CD8-positive, alpha-beta memory T cell (primary cell): ENCODE measurements at regions not wholly inside any gene's neighbourhood (a gene's known extent, or its start where the extent isn't known, plus 50 kb on each side); places are given as distances from the start of the nearest gene placed in this dataset.

Experiments used
- CTCF ChIA-PET: fragments of 350-600 bp; sonication (Branson Sonifier 250); formaldehyde crosslinking; loops from one replicate; lab custom pipeline; 2021; ENCODE audit warnings: antibody characterized with exemption; lab: Charles Lee
- POLR2A ChIA-PET: fragments of 350-600 bp; sonication (Branson Sonifier 250); formaldehyde crosslinking; loops from one replicate; lab custom pipeline; 2021; ENCODE audit warnings: antibody characterized with exemption; lab: Charles Lee
- DNase-seq, 5 donors: peaks; one replicate each; pipeline versions ENCODE4 v3.0.0 to v3.0.0-alpha.2; 2020 to 2022; ENCODE audit warnings: mixed read lengths in 1 of 5
- H3K27ac ChIP-seq: one replicate; pipeline ENCODE4 v1.7.0; 2013; ENCODE audit warnings: low read depth, mild to moderate bottlenecking, low read length, moderate library complexity
- H3K27me3 ChIP-seq: 2 replicates; pipeline ENCODE4 v1.7.0; 2013; ENCODE audit warnings: low read length, mild to moderate bottlenecking; ENCODE audit not compliant: insufficient read depth, poor library complexity, severe bottlenecking
- H3K36me3 ChIP-seq: 2 replicates; pipeline ENCODE4 v1.7.0; 2013; ENCODE audit warnings: mild to moderate bottlenecking, low read length, moderate library complexity; ENCODE audit not compliant: insufficient read depth
- H3K4me1 ChIP-seq: 2 replicates; pipeline ENCODE4 v1.7.0; 2013; ENCODE audit warnings: mild to moderate bottlenecking, low read length, moderate library complexity; ENCODE audit not compliant: insufficient read depth
- H3K4me3 ChIP-seq: 2 replicates; pipeline ENCODE4 v1.7.0; 2013; ENCODE audit warnings: mild to moderate bottlenecking, low read length
- H3K9me3 ChIP-seq: 2 replicates; pipeline ENCODE4 v1.7.0; 2013; ENCODE audit warnings: mild to moderate bottlenecking, low read length
- H3K27ac Mint-ChIP-seq, 8 donors: one replicate each; pipeline ENCODE4 v1.8.0; 2020 to 2021; ENCODE audit warnings: mixed read lengths in 8 of 8, mild to moderate bottlenecking in 6 of 8, inconsistent platforms in 3 of 8, moderate library complexity in 3 of 8
- H3K27me3 Mint-ChIP-seq, 2 donors: one replicate each; pipeline ENCODE4 v1.8.0; 2020 to 2021; ENCODE audit warnings: mixed read lengths in 2 of 2, mild to moderate bottlenecking in 1 of 2, moderate library complexity in 1 of 2
- H3K36me3 Mint-ChIP-seq, 3 donors: one replicate each; pipeline ENCODE4 v1.8.0; 2020 to 2021; ENCODE audit warnings: mixed read lengths in 3 of 3, inconsistent platforms in 1 of 3, mild to moderate bottlenecking in 1 of 3
- H3K4me1 Mint-ChIP-seq, 3 donors: one replicate each; pipeline ENCODE4 v1.8.0; 2020 to 2021; ENCODE audit warnings: mixed read lengths in 3 of 3, inconsistent platforms in 1 of 3, mild to moderate bottlenecking in 1 of 3
- H3K4me3 Mint-ChIP-seq, 7 donors: one replicate each; pipeline ENCODE4 v1.8.0; 2020 to 2021; ENCODE audit warnings: mixed read lengths in 7 of 7, mild to moderate bottlenecking in 6 of 7, moderate library complexity in 4 of 7, inconsistent platforms in 2 of 7
- H3K9me3 Mint-ChIP-seq, 5 donors: one replicate each; pipeline ENCODE4 v1.8.0; 2020 to 2022; ENCODE audit warnings: mixed read lengths in 5 of 5, mild to moderate bottlenecking in 3 of 5, moderate library complexity in 2 of 5, inconsistent platforms in 1 of 5

DNA sequence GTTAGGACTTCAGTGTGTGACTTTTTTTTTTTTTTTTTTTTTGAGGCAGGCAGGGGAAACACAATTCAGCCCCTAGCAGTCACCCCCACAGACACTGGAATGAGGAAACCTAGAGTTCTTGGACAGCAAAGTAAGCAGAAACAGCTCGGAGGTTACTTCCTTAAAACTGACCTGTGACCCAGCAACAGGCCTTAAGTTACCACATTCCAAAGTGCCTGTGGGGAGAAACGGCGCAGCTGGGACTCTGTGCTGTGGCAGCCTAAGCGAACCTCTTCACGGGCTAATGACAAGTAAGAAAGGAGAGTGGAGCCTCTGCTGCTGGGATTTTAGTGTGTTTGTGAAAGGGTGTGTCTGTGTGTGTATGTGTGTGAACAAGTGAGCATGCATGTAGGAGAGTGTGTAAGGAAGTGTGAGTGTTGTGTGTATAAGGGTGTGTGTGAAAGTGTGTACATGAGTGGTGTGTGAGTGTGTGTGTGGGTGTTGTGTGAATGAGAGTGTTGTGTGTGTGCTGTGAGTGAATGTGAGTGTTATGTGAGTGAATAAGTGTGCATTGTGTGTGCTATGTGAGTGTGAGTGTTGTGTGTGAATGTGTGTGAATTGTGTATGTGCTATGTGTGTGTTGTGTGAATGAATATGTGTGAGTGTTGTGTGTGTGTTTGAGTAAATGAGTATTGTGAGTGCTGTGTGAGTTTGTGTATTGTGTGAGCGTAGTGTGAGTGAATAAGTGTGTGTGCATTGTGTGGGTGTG, 180.8 kb downstream of the BRINP2 start:
- no peaks in the 10 kb centered on the region for H3K36me3 Mint-ChIP-seq
- H3K27me3 Mint-ChIP-seq: peaks cover 0 to 1% of the 10 kb centered on the region in 2 donors
- Histone ChIP-seq H3K9me3 (no peaks in the 10 kb centered on the region), H3K27ac (no peak overlapping the region), H3K4me3 (no peak overlapping the region), H3K4me1 (no peaks in the 10 kb centered on the region), H3K27me3 (no peaks in the 10 kb centered on the region), H3K36me3 (no peaks in the 10 kb centered on the region)
- H3K9me3 Mint-ChIP-seq: peaks cover 0 to 5% (median 2%) of the 10 kb centered on the region in 5 donors
- ChIA-PET POLR2A (no interaction called here), CTCF (no interaction called here)
- no peak for DNase-seq
- H3K27ac Mint-ChIP-seq: no peak overlapping the region
- no peaks in the 10 kb centered on the region for H3K4me1 Mint-ChIP-seq
- H3K4me3 Mint-ChIP-seq: no peak overlapping the region

DNA sequence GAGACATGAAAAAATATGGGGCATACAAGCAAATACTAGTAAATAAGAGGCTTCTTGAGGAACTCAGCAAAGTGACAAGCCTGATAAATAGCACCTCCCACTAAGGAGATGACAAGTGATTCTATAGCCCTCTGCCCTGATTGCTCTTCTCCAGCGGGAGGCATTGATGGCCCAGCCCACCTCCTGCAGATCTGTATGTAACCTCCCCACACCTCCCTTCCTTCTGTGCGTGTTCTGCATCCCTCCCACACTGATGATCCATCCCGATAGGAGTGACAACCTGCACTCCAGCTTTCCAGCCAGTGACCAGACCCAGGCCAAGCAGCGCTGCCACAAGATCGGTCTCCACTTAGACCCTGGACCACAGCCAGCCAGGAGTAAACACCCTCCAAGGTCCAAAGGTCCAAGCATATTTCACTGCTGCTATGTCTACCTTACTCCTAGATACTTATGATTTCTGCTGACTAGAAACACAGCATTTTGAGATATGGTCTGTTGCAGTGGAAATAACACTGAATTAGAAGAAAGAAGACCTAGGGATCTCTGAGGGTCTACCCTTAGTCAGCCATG, 176.1 kb downstream of the BRINP2 start:
- POLR2A ChIA-PET: no interaction called here
- no peak overlapping the region for H3K27ac ChIP-seq
- no peaks in the 10 kb centered on the region for H3K4me1 Mint-ChIP-seq
- H3K9me3 Mint-ChIP-seq: peaks cover 0 to 5% (median 2%) of the 10 kb centered on the region in 5 donors
- no peak overlapping the region for H3K4me3 Mint-ChIP-seq
- H3K36me3 Mint-ChIP-seq: no peaks in the 10 kb centered on the region
- no peaks in the 10 kb centered on the region for H3K27me3 ChIP-seq
- DNase-seq: no peak
- H3K4me3 ChIP-seq: no peak overlapping the region
- H3K27ac Mint-ChIP-seq: no peak overlapping the region
- peaks cover 0 to 2% of the 10 kb centered on the region in 2 donors for H3K27me3 Mint-ChIP-seq
- CTCF ChIA-PET: no interaction called here
- H3K9me3 ChIP-seq: no peaks in the 10 kb centered on the region
- H3K4me1 ChIP-seq: no peaks in the 10 kb centered on the region
- H3K36me3 ChIP-seq: no peaks in the 10 kb centered on the region

DNA sequence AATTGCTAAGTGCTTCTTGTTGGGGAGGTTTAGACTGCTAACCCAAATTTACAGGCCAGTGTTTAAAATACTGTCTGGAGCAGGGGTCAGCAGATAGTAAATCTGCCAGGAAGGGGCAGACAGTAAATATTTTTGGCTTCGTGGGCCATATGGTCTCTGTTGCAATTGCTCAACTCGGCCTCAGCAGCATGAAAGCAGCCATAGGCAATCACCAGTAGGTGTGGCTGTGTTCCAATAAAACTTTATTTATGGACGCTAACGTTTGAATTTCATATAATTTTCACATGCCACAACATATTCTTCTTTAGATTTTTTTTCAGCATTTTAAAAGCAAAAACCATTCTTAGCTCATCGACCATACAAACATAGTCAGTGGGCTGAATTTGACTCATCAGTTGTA, 172.7 kb downstream of the BRINP2 start:
- POLR2A ChIA-PET: no interaction called here
- H3K4me1 Mint-ChIP-seq: no peaks in the 10 kb centered on the region
- CTCF ChIA-PET: no interaction called here
- no peak overlapping the region for H3K27ac ChIP-seq
- H3K9me3 Mint-ChIP-seq: peaks cover 0 to 6% (median 3%) of the 10 kb centered on the region in 5 donors
- no peaks in the 10 kb centered on the region for H3K9me3 ChIP-seq
- H3K27me3 Mint-ChIP-seq: peaks cover 0 to 2% of the 10 kb centered on the region in 2 donors
- H3K36me3 ChIP-seq: no peaks in the 10 kb centered on the region
- no peaks in the 10 kb centered on the region for H3K4me1 ChIP-seq
- no peaks in the 10 kb centered on the region for H3K27me3 ChIP-seq
- H3K4me3 ChIP-seq: no peak overlapping the region
- H3K4me3 Mint-ChIP-seq: no peak overlapping the region
- H3K36me3 Mint-ChIP-seq: no peaks in the 10 kb centered on the region
- DNase-seq: no peak
- no peak overlapping the region for H3K27ac Mint-ChIP-seq

DNA sequence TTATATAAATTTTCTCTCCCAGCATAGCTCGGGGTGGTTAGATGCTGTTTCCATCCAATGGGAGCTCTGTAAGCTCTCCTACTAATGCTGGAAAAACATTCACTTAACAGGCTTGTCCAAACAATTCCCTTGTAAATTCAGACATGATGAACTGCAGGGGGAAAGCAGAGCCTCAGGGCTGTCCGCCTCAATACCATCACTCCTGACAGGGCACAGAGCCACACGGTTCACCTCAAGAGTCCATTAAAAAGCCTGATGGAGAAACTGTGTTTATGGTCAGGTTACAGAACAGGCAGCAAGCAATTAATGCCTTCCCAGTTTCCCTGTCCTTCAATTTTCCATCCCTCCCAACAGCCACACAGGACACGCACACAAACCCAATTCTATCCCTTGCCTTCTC, 171.0 kb downstream of the BRINP2 start:
- DNase-seq: no peak
- Mint-ChIP-seq H3K4me1 (no peaks in the 10 kb centered on the region), H3K27me3 (peaks cover 0 to 2% of the 10 kb centered on the region in 2 donors), H3K27ac (no peak overlapping the region), H3K36me3 (no peaks in the 10 kb centered on the region), H3K4me3 (no peak overlapping the region), H3K9me3 (peaks cover 0 to 7% (median 6%) of the 10 kb centered on the region in 5 donors)
- H3K4me1 ChIP-seq: no peaks in the 10 kb centered on the region
- ChIA-PET CTCF (no interaction called here), POLR2A (no interaction called here)
- H3K4me3 ChIP-seq: no peak overlapping the region
- no peaks in the 10 kb centered on the region for H3K27me3 ChIP-seq
- H3K27ac ChIP-seq: no peak overlapping the region
- H3K36me3 ChIP-seq: no peaks in the 10 kb centered on the region
- H3K9me3 ChIP-seq: no peaks in the 10 kb centered on the region

DNA sequence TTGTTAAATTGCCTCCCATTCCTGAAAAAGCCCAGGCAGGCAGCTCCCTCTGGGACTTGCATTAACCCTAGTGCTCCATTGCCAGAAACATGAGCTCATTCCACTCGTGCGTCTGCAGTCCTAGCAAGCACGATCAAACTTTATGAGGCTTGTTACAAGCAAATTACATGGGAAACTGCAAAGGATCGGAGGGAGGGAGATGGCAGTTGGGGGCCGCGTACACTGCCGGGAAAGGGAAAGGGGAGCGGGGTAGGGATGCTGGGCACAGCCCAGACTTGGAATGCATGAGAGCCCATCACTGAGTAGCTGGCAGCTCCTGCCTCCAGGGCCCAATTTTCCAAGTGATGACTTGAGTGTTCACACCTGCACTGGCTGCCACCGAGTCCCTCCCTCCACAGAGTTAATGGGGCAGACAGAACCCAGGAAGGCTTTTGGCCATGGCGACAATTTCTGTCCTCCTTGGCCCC, 169.9 kb downstream of the BRINP2 start:
- Histone ChIP-seq H3K4me1 (no peaks in the 10 kb centered on the region), H3K27ac (no peak overlapping the region), H3K36me3 (no peaks in the 10 kb centered on the region), H3K27me3 (no peaks in the 10 kb centered on the region), H3K9me3 (no peaks in the 10 kb centered on the region), H3K4me3 (no peak overlapping the region)
- no peak for DNase-seq
- peaks cover 0 to 7% (median 6%) of the 10 kb centered on the region in 5 donors for H3K9me3 Mint-ChIP-seq
- no peaks in the 10 kb centered on the region for H3K36me3 Mint-ChIP-seq
- ChIA-PET POLR2A (no interaction called here), CTCF (no interaction called here)
- H3K27ac Mint-ChIP-seq: no peak overlapping the region
- peaks cover 0 to 2% of the 10 kb centered on the region in 2 donors for H3K27me3 Mint-ChIP-seq
- H3K4me3 Mint-ChIP-seq: no peak overlapping the region
- H3K4me1 Mint-ChIP-seq: no peaks in the 10 kb centered on the region

DNA sequence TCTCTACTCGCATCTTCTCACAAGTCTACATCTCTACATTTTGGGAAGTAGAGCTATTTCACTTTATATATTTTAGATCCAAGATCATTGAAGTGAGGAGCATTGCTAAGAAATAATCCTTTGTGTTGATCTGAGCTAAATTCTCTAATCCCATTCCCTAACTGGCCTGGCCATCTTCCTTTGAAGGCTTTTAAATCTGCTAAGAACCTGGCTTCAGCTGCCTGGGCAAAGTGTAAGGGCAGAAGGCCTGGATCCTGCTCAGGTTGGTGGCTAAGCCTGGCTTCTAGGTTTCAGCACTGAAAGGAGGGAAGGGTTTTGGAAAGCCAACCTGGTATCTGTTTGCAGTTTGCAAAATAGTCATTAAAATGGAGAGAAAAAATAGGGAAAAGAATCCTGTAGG, 167.6 kb downstream of the BRINP2 start:
- H3K27ac ChIP-seq: no peak overlapping the region
- Mint-ChIP-seq H3K27ac (no peak overlapping the region), H3K9me3 (peaks cover 0 to 9% (median 7%) of the 10 kb centered on the region in 5 donors), H3K4me3 (no peak overlapping the region), H3K36me3 (no peaks in the 10 kb centered on the region), H3K4me1 (no peaks in the 10 kb centered on the region), H3K27me3 (no peaks in the 10 kb centered on the region)
- no peaks in the 10 kb centered on the region for H3K27me3 ChIP-seq
- DNase-seq: no peak
- CTCF ChIA-PET: no interaction called here
- POLR2A ChIA-PET: no interaction called here
- H3K4me3 ChIP-seq: no peak overlapping the region
- H3K4me1 ChIP-seq: no peaks in the 10 kb centered on the region
- H3K36me3 ChIP-seq: no peaks in the 10 kb centered on the region
- H3K9me3 ChIP-seq: no peaks in the 10 kb centered on the region

DNA sequence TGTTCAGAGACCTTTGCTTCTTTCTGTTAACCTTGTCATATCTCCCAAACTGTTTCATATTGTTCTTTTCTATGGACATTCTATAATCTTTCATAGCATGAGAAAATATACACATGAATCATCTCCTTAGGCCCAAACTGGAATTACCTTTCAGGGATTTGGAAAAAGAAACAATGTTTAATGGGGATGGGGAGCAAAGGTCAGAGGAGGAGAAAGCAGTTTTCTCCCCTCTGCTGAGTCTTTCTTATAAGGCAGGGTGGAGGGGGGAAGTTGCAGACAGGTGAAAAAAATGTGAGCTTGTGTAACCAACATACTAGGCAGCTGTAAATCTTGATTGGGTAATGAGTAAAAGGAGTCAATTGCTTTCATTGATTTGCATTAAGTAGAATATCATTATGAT, 164.1 kb downstream of the BRINP2 start:
- Histone ChIP-seq H3K9me3 (no peaks in the 10 kb centered on the region), H3K4me1 (no peaks in the 10 kb centered on the region), H3K36me3 (no peaks in the 10 kb centered on the region), H3K27me3 (no peaks in the 10 kb centered on the region), H3K27ac (no peak overlapping the region), H3K4me3 (no peak overlapping the region)
- H3K4me3 Mint-ChIP-seq: no peak overlapping the region
- H3K27ac Mint-ChIP-seq: no peak overlapping the region
- ChIA-PET CTCF (no interaction called here), POLR2A (no interaction called here)
- no peak for DNase-seq
- no peaks in the 10 kb centered on the region for H3K36me3 Mint-ChIP-seq
- H3K9me3 Mint-ChIP-seq: peaks cover 0 to 9% (median 4%) of the 10 kb centered on the region in 5 donors
- no peaks in the 10 kb centered on the region for H3K4me1 Mint-ChIP-seq
- no peaks in the 10 kb centered on the region for H3K27me3 Mint-ChIP-seq

GRCh38 chr1:177333936-177334595, 163.3 kb downstream of the BRINP2 start:
- POLR2A ChIA-PET: no interaction called here

More at GRCh38 chr1:177333936-177334595, 163.3 kb downstream of the BRINP2 start:
- Mint-ChIP-seq H3K9me3 (peaks cover 0 to 9% (median 3%) of the 10 kb centered on the region in 5 donors), H3K27me3 (no peaks in the 10 kb centered on the region), H3K4me3 (no peak overlapping the region), H3K4me1 (no peaks in the 10 kb centered on the region), H3K27ac (no peak overlapping the region), H3K36me3 (no peaks in the 10 kb centered on the region)
- Histone ChIP-seq H3K9me3 (no peaks in the 10 kb centered on the region), H3K27ac (no peak overlapping the region), H3K4me1 (no peaks in the 10 kb centered on the region), H3K4me3 (no peak overlapping the region), H3K36me3 (no peaks in the 10 kb centered on the region), H3K27me3 (no peaks in the 10 kb centered on the region)
- no peak for DNase-seq
- CTCF ChIA-PET: no interaction called here
